HG03108 (cell line): ENCODE measurements at regions not wholly inside any gene's neighbourhood (a gene's known extent, or its start where the extent isn't known, plus 50 kb on each side); places are given as distances from the start of the nearest gene placed in this dataset.

Source experiments
- ATAC-seq: cut with Tn5 transposase; IDR thresholded peaks from one replicate; pipeline ENCODE4 v1.9.1; 2021; ENCODE audit warnings: moderate library complexity; ENCODE audit not compliant: unreplicated experiment

DNA sequence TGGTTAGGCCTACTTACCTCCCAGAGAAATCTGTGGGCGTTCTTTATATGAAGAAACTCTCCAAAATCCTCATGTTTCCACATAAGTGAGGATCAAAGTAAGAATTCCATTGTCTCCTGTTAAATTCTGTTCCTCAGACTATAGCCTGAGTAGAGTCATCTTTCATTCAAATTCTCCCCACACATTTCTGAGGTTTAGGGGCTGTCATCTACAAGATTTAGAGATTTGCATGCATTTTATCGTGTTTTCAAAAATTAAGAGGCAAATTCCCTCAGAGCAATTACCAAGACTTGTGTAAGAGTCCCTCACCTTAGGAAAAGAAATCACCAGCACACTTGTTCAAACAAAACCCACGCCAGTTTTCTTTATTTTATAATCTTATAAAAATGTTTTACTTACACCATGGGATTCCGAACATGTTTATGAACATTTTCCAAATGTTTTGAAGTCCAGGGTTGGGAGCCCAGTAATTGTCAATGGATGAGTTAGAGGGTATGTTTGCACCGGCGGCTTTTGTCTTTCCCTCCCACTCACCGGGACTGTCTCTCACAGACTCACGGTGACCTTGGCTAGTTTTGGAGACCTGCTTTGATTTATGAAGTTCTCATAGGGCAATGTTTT is 367.6 kb downstream of the ENC1 start:
- no peak for ATAC-seq

DNA sequence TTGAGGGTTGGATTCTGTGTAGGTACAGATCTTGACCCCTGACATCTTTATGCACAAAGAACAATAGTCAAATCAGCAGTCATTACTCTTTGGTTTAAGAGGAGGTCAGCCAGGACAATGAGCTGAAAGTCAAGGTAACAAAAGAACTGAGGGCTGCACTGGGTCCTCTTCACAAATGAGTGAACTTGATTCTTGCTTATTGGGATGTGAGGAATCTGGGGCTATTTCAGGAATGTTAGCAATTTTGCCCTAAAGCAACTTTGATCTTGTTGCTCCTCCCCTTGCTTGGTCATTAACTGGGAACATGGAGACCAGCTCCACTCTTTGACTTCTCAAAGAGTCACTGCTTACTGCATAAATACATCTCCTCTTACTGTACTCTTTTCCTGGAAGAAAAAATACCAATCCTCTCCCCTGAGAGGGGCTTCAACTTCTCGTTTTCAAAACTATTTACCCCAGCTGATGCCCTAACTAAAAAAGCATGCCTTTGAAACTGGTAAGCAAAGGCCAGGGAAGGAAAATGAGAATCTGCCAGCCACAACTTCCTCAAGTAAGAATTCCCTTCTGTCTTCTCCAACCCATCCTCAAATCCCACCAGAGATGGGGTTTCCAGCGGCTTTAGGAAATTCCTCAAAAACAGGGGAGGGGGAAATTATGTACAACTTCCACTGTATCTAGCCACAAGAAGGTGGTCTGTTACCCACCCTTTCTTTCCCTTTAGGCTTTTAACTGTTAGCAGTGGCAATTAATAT is 368.3 kb downstream of the ENC1 start:
- no peak for ATAC-seq

DNA sequence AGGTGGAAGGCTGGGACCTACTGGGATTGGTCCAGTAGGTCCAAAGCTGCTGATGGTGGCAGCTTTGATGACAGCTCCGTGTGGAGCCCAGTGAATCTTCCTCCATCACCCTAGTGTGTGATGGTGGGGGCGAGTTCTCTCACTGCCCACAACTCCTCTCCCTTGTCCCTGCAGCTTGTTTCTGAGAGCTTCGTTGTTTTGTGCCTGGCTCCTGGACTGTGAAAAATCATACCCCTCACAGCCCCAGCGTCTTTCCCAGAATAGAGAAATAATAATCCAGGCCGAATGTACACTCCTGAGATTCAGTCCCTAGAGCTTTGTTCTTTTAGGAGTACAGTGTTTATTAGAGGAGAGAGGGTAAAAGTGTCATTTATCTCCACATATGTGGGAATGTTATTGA is 372.2 kb downstream of the ENC1 start:
- ATAC-seq = no peak

DNA sequence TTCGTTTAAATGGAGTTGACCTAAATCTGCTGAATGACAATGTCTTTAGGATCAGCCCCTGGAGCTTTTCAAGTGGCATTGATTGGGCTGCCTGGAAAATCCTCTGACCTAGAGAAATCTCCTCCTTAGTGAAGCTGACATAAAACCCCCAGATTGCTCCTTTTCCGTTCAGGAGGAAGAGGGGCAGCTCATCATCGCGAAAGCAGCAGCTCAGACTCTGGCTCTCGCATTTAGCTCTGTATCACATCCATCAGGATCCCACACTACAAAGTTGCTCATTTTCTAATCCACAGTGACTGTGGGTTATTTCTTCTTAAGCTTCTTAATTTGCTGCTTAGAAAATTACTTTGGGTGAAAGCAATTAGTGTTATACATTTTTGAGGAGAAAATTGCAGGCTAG is 373.7 kb downstream of the ENC1 start:
- no peak for ATAC-seq

DNA sequence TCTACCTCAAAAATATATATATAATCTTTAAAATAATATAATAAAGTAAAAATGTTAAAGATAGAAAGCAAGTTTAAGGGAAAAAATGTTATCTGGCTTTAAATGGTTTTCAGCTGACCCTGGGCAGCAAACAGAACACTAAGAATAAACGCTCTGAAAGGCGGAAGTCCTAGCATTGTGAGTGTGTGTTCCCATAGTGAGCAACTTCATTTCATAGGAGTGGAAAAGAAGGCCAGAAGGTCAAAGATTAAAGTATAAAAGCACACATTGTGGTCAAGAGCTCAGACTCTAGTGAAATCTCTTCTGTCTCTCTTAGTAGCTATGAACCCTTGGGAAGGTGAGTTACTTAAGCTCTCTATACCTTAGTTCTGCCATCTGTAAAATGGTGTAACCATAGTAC is 374.4 kb downstream of the ENC1 start:
- no peak for ATAC-seq

DNA sequence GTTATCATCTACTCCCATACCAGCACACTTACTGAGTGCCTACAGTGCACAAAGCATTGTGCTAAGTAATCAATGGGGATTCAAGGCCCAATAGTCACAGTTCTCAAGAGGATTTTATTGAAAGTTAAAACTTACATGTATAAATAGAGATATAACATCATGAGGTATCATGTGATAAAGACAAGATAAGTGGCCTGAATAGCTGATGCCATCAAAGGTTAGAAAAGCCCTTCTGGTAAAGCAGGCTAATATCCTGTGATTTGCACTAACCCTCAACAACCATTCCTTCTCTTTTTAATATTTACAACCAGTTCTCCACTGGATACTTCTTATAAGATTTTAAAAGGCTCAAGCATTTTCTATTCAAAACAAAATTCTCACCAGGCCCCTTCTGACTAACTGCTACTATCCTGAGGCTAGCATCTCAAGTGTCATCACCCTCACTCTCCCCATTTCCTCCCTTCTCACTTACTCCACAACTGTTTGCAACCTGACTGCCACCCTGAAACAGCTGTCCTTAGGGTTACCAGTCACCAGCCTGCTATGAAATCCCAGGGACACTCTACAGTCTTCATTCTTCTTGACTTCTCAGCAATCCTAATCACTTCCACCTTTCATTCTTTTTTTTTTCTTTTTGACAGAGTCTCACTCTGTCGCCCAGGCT is 377.9 kb downstream of the ENC1 start:
- no peak for ATAC-seq

DNA sequence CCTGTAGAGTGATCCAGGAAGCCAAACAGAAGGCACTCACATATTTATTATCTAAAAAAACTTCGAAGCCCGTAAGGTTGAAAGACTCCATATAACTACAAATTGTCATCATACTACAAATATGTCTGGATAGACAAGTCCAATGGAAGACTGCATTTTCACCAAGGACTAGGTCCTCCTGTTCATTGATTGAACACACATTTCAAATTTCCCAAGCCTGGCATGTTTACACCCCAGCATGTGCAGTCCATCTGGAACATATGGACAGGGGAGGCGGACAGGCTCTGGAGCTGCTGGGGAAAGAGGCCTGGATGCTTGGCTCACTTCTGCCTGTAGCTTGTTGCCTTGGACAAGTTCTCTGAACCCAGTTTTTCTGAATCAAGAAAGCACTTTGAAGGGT is 378.7 kb downstream of the ENC1 start:
- no peak for ATAC-seq

DNA sequence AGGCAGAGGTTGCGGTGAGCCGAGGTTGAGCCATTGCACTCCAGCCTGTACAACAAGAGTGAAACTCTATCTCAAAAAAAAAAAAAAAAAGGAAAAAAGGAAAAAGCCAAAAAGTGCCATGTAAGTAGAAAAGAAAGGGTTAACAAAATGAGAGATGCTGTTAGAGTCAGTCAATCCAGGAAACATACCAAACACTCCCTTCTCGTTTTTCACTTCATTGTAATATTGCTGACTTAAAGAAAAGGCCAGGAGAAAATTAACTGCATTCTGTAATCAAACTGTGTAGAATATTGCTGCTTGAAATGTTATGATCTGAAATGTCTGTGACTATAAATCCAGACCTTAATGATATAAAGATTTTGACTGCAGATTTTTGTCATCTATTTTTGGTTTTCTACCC is 379.1 kb downstream of the ENC1 start:
- ATAC-seq = no peak

DNA sequence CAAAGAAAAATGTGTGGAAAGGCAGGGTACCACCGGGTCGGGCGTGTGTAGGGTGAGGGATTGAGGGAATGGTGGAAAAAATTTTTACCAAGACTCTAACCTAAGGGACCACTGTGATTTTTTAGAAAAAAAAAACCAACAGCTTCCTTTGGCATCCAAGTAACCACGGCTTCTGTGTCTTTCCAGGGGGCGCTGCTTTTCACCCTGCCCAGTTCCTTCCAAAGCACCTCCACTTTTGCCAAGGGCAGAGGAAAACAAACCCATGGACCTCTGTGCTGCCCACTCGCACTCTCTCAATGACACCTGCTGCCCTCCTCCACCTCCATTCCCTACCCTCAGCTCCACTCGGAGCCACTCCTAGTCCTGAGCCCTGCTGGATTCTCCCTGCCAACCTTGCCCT is 381.0 kb downstream of the ENC1 start:
- no peak for ATAC-seq

DNA sequence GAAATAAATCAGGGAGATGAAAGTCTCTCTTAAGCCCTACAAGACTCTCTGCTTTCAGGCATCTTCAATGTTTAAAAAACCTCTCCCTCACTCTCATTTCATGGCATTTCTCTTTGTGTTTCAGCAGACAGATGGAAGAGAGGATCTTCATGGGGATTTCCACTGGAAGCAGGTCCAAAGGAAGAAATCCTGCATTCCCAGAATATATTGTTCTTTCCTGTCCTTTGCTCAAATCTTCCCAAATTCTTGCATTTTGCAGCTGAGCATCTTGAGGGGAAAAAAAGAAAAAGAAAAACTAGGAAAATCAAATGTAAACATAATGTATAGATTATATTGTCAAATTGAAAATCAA is 382.2 kb downstream of the ENC1 start:
- no peak for ATAC-seq

DNA sequence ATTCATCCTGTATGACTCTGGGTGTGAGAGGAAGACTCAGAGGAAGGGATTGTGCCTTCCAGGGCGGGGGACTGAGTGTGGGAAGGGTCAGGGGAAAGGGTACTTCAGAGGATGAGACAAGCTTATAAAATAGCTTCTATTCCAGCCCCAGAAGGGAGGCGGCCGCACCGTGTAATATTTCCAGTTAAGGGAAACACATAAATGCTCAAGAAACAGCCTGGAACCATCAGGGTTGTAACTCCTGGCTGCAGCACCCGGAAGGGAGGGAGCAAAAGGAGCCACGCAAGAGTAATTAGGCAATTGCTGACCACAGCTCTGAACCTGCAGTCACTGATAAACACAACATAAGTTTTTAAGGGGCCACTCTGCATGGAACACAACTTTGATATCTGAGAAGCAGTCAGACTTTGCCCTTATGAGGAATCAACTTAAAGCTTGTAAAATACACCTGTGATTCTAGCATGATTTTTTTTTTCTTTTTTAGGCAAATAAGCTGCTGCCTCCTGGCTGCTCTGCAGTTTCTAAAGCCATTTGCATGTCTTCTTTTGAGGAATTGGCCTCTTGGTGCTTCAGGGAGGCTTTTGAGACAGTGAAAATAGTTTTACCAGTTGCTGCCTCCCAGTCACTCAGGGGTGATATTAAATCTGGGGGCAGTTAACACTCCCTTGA is 382.7 kb downstream of the ENC1 start:
- peak; percentile 59 for ATAC-seq

DNA sequence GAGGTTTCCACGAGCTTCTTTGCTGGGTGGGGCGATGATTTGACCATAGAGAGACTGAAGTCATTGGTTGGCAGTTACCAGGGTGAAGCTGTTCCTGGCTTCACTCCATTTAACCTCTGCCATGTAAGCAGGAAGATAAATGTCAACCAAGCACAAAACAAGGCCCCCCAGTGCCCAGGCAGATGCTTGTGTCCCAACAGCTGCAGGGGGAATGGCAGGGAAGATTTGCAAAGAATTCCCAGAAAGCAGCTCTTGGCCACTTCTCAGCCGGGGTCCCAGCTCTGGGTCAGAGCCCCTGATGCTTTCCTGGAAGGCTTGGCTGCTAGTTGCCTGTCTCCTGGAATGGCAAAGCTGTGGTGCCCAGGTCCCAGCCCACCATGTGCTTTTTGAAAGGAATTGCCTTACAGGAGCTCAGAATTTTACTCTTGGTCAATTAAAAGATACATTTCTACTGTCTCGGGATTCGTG is 383.4 kb downstream of the ENC1 start:
- ATAC-seq = no peak

DNA sequence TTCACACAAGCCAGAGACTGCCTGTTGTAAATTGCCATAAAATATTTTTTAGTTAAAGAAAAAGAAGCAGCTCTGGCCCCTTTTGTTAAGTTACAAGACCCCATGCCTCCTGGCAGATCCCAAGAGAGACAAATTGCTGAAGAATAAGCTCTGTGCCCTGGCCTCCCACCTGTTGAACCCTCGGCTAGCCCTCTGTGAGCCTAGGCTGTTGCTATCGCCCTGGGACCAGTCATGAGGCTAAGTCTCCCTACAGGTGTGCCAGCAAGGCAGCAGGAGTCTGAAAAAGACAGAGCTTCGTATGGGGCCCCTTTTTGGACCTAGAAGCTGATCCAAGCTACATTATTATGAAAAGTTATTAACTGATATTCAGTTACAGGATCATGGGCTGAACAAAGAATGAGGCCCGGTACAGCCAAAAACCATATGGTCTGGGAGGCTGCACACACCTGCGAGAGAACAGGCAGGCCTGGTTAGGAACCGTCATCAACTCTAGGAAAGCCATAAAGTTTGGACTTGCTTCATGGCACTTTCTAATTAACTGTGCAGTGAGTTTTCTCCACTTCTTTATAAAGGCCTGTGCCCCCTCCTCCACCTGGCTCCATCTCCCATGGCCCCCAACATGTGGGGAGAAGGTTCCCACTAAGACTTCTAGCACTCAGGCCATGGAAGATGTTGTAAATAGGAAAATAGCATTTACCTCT is 384.7 kb downstream of the ENC1 start:
- no peak for ATAC-seq

DNA sequence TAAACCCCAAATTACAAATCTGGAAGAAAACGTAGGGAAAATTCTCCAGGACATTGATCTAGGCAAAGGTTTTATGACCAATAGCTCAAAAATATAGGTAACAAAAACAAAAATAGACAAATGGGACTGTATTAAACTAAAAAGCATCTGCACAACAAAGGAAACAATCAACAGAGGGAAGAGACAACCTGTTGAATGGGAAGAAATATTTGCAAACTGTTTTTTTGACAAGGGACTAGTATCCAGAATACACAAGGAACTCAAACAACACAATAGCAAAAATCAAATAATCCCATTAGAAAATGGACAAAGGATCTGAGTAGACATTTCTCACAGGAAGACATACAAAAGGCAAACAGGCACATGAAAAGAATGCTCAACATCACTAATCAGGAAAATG is 386.3 kb downstream of the ENC1 start:
- no peak for ATAC-seq

DNA sequence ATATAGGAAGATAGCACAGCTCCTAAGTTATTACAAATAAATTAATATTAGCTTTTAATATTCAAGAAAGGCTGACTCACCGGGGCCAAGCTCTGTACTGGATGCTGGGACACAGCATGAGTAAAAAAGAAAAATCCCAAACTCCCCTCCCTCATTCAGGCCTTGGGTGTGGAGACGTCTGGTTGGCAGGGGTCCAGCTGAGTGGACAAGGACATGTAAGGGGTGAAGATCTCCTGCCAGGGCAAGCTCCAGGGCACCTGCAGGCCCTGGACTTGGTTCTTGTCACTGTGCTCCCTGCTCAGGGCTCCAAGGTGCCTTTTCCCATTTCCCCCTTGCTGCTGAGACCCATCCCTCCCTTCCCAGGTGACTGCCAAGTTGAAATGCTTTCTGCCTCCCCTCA is 388.5 kb downstream of the ENC1 start:
- ATAC-seq = no peak

DNA sequence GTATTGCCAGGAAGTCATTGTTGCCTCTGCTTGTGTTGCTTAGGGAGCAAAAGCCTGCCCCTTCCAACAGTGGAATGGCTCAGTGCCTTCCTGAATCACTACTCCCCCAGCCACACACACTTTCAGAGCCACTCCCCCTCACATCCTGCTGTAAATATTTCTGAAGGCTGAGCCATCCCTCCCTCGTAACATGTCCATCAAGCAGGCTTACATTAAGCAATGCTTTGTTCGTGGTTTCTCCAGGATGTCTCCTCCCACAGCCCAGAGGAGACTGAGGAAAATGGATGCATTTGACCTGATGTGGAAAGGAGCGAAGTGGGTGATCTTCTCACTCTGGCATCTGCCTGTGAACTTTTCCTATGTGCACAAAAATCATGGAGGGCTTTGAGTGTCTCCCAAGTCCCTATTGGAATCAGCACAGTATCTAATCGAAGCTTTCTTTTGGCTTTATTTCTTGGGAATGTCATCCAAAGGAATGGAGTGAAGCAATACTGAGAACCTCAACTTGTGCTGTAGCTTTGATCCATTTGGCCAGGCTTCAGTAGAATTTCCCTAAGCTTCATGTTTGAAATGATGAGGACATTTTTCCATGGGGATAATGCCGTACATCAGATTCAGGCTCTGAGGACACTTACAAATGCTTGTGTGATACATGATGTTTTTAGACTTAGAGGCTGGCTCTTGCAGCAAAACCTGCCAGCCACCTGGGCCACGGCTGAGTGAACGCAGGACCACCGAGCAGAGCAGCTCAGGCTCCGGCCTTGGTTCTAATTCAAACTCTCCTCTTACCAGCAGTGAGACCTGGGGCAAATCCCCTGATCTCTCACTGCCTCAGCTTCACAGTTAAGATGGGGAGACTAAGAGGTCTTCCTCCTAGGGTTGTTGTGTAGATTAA is 389.1 kb downstream of the ENC1 start:
- ATAC-seq = no peak

DNA sequence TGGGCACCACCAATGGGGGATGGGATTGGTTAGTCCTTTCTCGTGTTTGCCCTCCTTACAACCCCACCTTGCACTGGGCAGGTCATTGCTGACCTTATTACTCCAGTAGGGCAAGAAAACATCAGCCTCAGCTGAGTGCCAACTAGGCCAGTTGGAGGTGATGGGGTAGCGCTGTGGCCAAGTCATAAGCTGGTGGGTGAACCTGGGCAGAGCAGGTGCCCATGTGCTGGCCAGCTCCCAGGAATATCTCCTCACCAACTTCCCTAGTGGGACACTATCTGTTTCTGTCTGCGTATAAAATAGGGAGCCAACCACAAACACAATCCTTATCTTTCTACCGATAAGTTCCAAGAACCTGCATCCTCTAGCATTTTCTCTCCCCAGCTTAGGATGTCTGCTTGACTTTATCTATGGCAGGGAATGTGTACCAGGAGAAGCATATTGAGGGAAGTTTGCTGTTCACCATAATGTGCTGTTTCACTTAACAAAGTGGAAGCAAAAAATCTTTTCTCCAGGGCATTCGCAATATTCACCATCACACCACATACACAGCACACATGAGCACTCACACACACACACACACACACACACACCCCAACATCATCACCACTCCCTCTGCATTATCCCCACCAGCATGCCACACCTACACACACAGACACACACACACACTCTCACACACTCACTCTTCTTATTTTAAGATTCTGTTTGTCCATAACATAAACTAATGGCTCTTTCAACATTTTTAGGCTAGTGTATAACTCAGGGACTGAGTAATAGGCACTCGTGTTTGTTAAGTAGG is 390.0 kb downstream of the ENC1 start:
- no peak for ATAC-seq

DNA sequence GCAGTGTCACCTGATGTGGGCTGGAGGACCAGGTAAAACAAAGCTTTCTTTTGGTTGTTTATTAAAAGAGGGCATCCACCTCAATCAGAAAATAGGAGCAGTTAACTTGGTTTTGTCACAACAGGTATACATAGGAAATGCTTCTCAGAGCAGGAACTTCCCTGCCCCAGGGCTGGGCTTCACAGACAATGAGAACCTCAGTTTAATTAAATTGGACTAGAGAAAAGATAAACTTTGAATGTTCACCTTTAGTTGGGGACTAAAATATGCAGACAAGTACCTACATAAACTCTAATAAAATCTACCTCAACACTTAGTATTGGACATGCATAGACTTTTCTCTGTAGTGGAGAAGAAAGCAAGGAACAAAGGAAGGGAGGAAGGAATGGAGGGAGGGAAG is 392.0 kb downstream of the ENC1 start:
- no peak for ATAC-seq

DNA sequence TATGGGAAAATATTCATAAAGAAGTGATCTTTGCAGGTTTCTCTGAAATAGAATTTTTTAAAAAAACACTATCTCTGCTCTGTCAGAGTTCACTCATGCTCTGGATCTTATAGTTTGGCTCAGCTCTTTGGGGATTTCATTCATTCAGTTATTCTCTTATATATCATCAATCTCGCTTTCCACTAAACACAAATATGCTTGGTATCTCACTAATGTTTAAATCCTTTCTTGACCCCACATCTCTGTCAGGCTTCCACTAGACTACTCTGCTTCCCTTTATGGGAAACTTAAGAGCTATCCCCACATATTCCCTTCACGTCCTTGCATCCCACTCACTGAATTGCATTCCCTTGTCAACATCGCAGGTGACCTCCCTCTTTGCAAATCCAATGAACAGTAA is 396.1 kb downstream of the ENC1 start:
- ATAC-seq = no peak
